GM19395 (cell line): ENCODE measurements at regions not wholly inside any gene's neighbourhood (a gene's known extent, or its start where the extent isn't known, plus 50 kb on each side); places are given as distances from the start of the nearest gene placed in this dataset.

ENCODE experiments used
- ATAC-seq: cut with Tn5 transposase; IDR thresholded peaks from one replicate; pipeline ENCODE4 v1.9.1; 2021; ENCODE audit warnings: mild to moderate bottlenecking, moderate library complexity; ENCODE audit not compliant: unreplicated experiment

DNA sequence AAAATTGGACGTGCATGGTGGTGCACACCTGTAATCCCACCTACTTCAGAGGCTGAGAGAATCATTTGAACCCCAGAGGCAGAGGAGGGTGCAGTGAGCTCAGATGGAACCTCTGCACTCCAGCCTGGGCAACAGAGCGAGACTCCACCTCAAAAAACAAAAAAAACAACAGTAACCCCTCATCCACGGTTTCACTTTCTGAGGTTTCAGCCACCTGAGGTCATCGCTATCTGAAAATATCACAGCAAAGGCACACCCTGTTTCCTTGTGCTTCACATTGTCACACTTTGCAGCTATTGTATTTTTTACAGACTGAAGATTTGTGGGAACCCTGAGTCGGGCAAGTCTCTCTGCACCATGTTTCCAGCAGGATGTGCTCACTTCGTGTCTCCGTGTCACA lies 54.1 kb upstream of the FOXQ1 start:
- no peak for ATAC-seq

DNA sequence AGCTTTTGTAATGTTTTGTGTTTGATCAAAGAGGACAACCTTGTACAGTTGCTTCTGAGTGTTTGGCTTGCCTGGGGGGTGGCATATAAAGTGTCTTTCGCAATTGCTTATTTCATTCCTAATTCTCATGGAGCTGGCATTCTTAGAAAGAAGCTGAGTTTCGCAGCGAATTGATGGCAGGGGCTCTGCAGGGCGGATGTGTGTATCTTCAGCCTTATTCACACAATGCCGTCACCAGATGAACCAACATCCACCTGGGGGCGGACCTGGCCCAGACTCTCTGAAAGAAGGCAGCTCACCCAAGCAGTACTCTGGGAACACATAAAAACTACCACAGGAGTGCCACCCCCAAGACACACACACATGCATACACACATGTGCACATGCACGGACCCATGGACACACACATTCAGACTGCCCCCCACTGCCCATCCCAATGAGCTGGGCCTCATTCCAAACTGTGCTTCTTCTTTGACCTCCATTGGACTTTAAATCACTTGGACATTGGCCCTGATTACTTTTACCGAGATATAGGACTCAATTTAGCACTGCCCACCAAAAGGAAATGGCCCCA lies 55.4 kb upstream of the FOXQ1 start:
- no peak for ATAC-seq

DNA sequence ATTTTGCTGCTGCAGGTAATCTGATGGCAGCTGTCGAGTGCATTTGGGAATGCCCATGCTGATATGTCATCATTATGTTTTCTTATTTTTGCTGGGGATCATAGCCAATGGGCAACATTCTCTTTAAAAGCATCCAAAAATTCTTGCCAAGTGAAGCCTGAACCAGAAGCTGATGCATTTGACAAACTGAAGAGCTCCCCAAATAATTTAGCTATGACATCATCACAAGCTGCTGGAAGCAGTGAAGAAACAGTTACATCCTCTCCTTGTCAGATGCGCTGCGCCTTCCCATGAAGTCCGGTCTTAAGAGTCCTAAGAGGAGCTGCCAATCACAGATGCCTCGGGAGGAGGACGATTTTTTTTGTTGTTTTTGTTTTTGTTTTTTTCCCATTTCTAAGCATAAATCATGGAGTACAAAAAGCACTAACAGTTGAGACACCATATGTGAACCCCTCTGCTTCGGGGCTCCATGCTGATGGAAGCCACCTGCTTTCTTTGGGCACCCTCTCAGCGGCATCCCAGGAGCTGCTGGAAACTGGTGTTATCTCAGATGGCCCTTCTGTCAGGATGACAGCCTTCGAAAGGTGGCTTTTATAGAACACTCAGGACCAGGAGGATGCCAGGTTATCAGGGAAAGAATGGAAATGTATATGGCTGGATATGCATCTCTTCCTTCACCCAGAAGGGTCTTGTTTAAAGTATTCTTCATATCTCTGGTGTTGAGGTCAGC lies 56.1 kb upstream of the FOXQ1 start:
- no peak for ATAC-seq

DNA sequence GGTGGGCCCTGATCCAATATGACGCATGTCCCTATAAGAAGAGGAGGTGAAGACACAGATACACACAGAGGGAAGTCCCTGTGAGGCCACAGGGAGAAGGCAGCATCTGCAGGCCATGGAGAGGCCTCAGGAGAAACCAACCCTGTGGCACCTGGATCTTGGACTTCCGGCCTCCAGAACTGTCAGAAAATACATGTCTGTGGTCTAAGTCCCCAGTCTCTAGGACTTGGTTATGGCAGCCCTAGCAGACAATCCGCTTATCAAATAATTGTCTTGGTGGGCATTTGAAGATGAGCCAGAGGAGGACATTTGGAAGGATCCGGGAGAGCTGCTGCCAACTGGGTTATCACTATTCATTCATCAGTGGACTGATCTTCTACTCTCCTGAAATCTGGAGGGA lies 57.6 kb upstream of the FOXQ1 start:
- no peak for ATAC-seq

DNA sequence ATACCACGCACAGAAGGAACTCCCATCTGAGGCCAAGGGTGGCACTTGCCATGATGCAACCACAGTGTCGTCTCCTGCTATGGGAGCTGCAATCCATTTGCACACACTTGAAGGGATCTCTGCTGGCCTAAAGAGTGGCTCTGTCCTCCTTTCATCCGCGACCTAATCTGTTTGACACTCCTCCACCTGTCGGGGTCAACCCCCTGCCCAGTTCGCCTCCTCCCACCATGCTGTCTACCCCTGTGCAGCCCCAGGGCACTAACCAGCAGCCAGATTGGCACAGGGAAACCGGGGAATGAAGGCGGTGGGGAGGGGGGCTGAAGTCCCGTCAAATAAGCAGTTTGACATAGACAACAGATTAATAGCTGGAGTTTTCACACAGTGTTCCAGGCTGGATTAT lies 58.1 kb upstream of the FOXQ1 start:
- ATAC-seq, result no peak

DNA sequence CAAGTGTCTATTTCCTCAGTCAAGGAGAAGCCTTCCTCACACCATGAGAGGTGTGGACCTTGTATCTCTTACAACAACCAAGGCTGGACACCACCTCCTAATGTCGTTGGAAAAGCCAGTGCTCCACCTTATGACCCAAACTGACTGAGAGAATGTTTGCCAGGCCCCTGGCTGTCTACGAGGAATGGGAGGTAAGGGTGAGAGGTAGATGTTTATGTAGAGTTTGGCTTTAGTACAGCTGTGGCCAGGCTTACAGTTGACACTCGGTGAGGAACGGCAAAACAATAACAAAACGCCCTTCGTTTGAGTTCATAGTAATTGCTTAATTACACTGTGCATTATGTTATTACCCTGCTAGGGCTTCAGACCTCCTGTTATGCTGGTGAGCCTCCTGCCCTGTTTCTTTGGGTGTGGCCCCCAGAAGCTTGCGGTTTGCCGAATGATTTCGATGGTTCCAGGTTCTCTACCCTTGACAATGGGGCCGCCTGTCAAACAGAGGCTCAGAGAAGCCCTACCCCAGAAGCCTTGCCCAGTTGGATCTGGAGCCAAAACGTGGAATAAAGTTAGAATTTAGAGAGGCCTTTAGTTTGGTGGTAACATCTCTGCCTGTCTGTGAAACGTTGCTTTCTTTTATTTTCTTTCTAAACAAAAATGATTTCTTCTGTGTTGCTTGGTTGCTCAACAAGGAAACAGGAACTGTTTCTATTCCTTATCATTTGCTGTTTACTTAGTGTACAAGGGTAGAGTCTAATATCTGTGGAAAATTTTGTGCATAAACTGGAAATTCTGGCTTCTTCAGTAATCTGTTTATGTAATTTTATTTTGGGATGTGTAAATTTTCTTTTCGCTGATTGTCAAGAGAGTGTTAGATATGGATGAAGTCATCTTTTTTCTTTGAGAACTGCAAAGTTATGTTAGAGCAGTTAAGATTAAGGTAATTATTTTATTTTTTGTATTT lies 60.4 kb upstream of the FOXQ1 start:
- no peak for ATAC-seq

DNA sequence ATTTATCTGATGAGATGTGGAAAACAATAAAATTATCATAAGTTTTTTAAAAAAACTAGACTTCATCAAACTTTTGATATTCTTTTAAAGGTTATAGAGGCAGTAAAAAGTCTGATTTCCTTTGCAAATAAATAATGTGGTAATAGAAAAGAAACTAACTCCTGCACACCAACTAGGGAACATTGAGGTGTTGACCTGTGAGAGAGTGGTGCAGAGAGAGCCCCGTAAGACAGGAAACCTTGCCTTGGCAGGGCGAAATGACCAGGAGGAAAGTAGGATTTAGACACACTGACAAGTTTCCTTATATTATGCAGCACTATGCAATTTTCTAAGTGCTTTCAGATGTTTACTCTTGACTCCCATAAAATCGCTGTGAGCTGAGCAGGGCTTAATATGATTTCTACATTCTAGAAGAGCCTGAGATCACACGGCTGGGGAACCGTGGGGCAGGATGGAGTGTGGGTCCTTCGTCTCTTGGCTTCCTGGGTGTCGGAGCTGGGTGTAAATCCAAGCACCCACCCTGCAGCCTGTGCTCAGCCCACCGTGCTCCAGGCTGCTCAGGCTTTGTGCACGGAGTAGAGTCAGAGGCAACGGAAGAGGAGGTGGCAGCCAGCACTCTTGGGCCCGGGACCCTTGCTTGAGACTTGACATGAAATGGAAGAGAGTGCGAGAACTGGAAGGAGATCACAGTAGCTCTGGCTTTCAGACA lies 61.3 kb upstream of the FOXQ1 start:
- no peak for ATAC-seq

DNA sequence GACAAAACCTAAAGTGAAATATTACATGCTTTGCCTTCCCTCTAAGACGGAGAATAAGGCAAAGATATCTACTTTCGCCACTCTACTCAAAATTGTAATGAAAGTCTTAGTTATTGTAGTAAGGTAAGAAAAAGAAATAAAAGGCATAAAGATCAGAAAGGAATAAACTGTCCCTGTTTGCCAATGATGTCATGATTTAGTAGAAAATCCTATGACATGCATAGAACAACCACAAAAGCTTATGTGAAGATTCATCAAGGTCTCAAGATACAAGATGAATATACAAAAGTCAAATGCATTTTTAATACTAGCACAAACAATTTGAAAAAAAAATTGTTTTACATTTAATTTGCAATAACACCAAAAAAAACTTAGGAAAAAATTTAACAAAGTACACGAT lies 64.0 kb upstream of the FOXQ1 start:
- no peak for ATAC-seq

DNA sequence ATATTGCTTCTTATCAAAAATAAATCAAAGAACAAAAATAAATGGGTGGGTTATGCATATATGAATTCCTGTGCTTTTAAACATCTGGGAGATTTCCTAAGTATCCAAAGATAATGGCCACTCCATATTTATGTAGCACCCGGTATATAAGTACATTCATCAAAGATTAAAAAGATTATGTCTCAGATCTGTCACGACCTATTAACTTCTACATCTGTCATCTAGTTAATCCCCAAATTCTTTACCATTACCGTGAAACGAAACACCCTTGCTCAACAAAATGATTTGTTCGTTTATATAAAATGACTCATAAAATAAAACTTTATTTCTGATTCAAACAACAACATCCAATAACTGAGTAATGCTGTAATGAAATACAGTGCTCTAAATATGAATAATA lies 64.8 kb upstream of the FOXQ1 start:
- ATAC-seq, result no peak

DNA sequence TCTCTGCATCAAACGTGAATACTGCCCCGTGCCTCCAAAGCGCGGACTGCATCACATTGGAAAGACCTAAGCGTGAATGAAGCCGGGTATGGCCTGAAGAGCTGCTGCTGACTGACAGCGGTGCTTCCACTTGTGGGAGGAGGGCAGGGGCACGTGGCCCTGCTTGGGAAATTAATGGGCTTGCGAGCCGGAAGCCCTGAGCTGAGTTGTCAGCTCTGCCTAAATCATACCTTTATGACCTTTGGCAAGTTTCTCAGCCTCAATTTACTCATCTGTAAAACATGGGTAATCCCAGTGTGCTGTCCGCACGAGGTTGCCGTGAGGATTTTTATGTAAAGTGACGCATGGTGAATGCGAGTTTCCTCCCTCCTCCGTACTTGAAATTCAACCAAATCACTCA lies 67.0 kb upstream of the FOXQ1 start:
- ATAC-seq, result no peak

DNA sequence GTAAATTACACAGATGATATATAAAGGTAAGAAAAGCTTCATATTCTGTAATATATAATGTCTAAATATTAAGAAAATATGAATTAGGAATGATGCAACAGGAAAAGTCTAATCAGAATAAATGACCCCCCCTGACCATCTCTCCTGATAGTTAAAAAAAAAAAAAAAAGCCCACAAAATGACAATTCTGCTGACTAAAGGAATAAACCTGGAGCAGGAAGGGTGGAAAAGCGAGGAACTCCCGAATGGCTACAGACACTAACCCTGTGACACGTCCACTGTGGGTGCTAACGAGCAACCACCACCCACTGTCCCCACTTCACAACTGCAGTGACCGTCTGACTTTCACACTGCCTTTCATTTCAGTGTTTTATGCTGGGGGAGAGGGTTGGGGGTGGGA lies 67.6 kb upstream of the FOXQ1 start:
- no peak for ATAC-seq

DNA sequence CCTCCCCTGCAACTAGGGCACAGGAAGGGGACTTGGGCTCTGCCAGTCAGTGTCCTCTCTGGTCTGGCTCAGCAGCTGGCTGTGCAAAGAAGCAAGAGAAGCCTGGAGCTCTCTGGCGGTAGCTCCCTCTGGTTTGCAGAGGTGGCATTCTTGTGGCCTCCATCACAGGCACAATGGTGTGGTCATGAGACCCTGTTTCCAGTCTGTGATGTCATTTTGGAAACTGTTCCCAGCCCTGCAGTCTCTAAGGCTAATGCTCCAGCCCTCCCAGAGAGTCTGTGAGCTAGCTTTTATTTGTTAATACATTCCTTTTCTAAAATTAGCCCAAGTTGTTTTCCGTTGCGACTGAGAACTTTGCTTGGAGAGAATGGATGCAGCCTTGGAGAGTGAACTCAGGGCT lies 69.5 kb upstream of the FOXQ1 start:
- no peak for ATAC-seq

DNA sequence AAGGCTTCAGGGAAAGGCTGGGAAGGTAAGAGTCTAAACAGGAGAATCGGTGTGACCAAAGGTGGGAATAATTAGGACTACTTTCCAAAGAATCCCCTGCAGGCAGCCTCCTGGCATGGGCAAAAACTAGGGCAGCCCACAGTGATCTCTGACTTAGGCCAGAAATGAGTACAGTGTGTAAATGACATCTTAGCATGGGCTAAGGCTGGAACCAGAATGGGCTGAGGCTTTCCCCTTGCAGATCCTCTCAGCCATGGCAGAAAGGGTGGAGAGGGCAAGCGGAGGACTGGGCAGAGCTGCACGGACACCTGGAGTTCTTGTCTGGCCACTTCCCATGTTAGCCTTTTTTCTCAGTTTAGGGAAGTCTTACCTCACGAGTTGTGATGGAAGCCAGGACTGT lies 69.9 kb upstream of the FOXQ1 start:
- ATAC-seq, result no peak

DNA sequence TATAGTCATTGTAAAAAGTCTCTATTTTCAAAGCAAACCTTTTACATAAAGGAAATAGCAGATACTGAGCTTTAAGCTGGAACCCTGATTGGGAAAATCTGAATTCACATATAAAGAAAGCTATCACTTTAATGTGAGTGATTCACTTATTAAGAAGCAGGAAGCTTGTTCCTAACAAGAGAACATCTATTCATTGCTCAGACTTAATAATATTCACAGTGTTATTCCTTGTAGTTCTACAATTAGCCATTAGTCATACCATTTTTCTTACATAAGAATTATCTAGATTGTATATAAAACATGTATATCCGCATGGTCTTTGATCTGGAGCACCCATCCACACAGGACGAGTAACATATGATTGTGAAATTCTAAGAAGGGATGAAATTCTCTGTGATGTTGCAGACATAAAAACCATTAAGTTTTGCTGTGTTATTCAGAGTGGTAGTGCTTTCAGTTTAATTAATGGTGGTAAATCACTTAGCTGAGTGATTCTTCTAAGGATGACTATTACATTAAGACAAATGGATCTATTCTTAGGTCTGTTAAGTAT lies 71.1 kb upstream of the FOXQ1 start:
- no peak for ATAC-seq

DNA sequence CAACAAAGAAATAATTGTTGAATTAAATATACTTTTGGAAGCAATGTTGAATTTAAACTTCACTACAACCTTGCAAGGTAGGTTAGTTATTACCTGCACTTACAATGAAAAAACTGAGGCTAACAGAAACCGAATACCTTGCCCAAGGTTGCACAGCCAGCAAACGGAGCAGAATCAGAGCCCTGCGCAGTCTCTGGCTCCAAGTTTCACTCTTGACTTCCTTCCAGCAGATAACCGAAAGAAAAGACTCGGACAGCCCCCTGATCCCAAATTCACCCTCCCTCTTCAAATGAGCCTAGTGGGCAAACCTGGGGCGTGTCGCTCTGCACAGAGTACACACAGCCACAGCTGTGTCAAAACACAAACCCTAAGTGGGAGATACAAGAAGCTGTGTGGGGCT lies 72.1 kb upstream of the FOXQ1 start:
- no peak for ATAC-seq

DNA sequence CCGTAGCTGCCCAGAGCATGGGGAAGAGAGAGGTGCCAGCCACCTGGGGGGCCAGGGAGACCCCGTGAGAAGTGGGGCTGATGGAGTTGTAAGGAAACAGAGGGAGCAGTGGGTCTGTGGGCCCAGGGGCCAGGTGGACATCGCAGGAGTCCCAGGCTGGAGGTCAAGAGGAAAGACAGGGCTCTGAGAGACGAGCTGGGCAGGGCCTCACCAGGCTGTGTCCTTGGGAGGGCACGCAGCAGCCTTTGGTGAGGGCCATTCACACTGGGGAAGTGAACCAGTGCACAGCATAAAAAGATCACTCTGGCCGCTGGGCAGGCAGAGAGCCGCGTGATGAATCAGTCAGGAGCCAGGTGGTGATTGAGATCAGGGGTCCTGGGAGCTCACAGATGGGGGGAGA lies 73.9 kb upstream of the FOXQ1 start:
- no peak for ATAC-seq

DNA sequence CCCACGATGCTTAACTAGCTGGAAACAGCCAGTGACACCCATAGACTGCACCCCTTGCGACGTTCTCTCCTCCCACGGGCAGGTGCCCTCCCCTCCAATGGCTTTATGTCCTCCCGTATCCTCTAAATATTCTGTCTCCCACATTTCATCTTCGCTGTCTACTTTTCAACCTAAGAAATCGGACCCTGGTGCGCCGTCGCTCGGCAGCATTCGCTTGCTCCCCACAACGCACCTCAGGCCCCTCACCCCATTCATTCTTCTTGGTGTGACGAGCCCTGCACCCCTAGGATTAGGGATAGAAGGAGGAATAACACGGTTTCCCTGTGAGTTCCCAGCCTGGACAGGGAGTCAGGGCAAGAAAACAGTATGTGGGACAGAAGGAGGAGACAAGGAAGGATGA lies 74.3 kb upstream of the FOXQ1 start:
- ATAC-seq, result no peak

DNA sequence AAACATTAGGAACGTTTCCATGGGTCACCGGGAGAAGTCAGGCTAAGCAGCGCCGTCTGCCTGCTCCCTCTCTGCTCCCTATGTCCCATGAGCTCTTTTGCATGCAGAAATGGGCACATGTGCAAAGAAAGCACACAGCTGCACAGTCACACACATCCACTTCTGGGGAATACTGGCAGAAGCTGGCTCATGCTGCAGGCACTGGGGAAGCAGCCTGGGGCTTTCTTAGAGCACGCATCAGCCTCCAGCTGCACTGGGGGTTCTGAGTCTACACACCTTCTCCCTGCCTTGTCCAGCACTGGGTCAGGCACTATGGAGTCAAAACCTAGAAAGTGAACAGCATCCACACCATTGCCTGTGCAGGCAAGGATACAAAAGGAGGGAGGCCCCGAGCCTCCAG lies 76.1 kb upstream of the FOXQ1 start:
- no peak for ATAC-seq

DNA sequence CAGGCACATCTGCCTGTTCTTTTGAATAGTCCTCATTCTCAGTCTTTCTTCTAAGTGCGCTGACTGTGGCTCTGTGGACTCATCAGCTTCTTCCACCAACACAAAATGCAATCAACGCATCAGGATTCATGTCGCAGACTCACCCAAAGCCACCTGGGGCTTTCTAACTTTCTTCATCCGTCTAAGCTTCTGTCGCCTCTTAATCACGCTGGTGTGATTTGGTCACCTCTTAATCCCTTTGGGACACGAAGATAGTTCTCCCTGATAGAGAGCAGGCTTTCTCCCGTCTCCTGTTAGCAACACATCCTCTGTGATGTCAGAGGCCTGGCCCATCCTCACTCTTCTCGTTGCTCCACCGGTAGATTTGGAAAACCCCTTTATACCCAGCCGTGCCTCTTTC lies 78.0 kb upstream of the FOXQ1 start:
- no peak for ATAC-seq

DNA sequence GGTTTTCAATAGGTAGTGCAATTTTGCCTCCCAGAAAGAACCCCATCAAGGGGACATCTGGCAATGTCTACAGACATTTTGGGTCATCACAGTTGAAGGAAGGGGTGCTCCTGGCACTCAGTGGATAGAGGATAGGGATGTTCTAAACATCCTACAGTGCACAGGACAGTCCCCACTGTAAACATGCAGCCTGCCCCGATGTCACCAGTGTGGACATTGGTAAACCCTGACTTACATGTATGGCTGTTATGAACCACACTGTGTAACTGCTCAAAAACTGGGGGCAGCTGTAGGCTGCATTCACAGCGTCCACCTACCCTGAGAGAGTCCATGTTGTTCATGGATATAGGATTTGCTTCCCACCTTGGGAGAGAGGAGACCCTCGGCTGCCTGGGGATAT lies 79.3 kb upstream of the FOXQ1 start:
- no peak for ATAC-seq

DNA sequence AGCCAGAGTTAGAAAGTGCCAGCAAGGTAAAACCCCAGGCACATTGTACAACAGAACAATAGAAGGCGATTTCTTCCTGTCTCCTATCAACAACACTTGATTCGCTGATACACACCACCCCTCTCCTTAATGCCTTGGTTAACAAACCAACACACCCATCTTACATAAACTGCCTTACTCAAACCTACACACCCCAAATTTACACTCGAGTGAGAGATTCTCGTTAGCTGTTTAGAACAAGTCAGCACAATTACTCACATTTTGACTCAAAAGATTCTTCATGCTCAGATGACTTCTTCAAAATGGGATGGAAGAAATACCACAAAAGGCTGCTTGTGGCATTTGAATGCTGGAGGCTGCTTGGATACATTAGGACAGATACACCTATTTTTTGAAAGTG lies 80.0 kb upstream of the FOXQ1 start:
- no peak for ATAC-seq
